ENCODE measurements at regions not wholly inside any gene's neighbourhood (a gene's known extent, or its start where the extent isn't known, plus 50 kb on each side); places are given as distances from the start of the nearest gene placed in this dataset.

DNA sequence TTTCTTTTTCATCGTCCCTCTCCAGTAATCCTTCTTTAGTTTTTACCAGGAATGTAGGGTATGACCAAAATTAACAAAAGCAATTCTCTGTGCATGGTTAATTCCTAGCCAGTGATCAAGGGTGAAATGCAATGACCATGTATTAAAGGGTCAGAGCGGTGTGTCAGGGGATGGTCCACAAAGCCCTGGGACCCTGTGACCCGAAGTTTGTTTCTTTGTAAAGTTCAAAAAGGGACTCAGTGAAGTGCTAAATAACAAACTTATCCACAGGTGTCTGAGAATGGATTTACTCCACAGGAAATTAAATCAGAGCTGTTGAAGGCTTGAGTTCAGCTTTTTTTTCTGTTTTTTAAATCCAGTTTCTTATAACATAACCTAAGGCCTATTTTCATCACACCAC is 375.7 kb downstream of the GJA1 start:
- H3K9me3 ChIP-seq: no peaks in the 10 kb centered on the region
- no peaks in the 10 kb centered on the region for H3K4me1 ChIP-seq (ENCODE audit: insufficient read depth)
- no peak for TF ChIP-seq POLR2A (IDR thresholded peaks at IDR 0.05)
- no peak for TF ChIP-seq EP300 (IDR thresholded peaks at IDR 0.05)
- TF ChIP-seq, protein P1, sequence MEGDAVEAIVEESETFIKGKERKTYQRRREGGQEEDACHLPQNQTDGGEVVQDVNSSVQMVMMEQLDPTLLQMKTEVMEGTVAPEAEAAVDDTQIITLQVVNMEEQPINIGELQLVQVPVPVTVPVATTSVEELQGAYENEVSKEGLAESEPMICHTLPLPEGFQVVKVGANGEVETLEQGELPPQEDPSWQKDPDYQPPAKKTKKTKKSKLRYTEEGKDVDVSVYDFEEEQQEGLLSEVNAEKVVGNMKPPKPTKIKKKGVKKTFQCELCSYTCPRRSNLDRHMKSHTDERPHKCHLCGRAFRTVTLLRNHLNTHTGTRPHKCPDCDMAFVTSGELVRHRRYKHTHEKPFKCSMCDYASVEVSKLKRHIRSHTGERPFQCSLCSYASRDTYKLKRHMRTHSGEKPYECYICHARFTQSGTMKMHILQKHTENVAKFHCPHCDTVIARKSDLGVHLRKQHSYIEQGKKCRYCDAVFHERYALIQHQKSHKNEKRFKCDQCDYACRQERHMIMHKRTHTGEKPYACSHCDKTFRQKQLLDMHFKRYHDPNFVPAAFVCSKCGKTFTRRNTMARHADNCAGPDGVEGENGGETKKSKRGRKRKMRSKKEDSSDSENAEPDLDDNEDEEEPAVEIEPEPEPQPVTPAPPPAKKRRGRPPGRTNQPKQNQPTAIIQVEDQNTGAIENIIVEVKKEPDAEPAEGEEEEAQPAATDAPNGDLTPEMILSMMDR (IDR thresholded peaks at IDR 0.05): no peak
- no peaks in the 10 kb centered on the region for H3K27me3 ChIP-seq
- intact Hi-C loops (cut with DNase I): no loop called here
- DNase-seq: no peak
- no peak overlapping the region for H3K27ac ChIP-seq
- H3K36me3 ChIP-seq: no peaks in the 10 kb centered on the region
- no peak overlapping the region for H3K4me3 ChIP-seq
- WGBS, 3 donors: 84 to 86% (median 85%) methylated on average over 3 of the region's 3 CpGs

DNA sequence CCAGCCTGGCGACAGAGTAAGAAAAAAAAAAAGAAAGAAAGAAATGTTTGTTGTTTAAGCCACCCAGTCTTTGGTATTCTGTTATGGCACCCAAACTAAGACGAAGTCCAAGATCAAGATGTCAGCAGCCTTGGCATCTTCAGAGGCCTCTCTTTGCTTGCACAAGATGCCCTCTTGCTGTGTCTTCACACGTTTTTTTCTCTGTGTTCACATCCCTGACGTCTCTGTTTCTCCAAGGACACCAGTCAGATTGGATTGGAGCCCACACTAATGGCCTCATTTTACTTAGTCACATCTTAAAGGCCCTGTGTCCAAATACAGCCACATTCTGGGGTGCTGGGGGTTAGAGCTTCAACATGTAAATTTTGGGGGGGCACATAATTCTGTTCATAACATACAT is 380.9 kb downstream of the GJA1 start:
- intact Hi-C loops (cut with DNase I): no loop called here
- no peak for DNase-seq
- Histone ChIP-seq H3K4me1 (ENCODE audit: insufficient read depth) (peaks cover 3% of the 10 kb centered on the region), H3K9me3 (no peaks in the 10 kb centered on the region), H3K4me3 (no peak overlapping the region), H3K27me3 (no peaks in the 10 kb centered on the region), H3K27ac (no peak overlapping the region), H3K36me3 (no peaks in the 10 kb centered on the region)
- 43 to 67% (median 54%) methylated on average over 4 of the region's 4 CpGs for WGBS, 3 donors
- no peak for TF ChIP-seq EP300 (IDR thresholded peaks at IDR 0.05)
- TF ChIP-seq POLR2A (IDR thresholded peaks at IDR 0.05): no peak
- TF ChIP-seq, protein P1 (IDR thresholded peaks at IDR 0.05): no peak

DNA sequence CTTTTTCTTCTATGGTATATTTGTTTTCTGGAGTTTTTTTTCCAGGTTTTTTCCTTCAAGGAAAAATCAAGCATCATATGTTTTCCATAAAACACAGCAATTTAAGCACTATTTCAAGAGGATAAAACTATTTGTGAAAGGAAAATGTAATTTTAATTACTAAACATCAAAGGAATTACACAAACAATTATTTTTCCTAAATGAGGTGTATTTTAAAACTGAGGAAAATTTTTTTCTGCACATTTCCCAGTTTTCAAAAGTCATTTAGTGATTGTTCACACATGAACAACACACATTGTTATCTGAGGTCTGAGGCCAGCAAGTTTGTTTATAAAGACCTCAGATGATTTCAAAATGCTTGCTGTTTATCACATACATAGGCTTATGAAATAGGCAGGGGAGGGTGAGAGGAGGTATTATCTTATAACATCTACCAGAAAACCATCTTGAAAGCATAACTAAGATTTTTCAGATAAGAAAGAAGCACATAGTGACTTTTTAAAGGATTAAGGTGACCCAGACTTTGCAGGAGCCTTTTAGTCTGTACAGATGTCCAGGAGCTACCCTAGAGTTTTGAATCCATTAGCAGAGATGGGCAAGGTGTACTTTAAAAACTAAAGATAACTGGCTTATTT is 381.6 kb downstream of the GJA1 start:
- Histone ChIP-seq H3K9me3 (no peaks in the 10 kb centered on the region), H3K27me3 (no peaks in the 10 kb centered on the region), H3K27ac (no peak overlapping the region), H3K4me3 (no peak overlapping the region), H3K36me3 (no peaks in the 10 kb centered on the region), H3K4me1 (ENCODE audit: insufficient read depth) (peaks cover 4% of the 10 kb centered on the region)
- TF ChIP-seq POLR2A (IDR thresholded peaks at IDR 0.05) (no peak), EP300 (IDR thresholded peaks at IDR 0.05) (no peak)
- TF ChIP-seq, protein P1 (IDR thresholded peaks at IDR 0.05): no peak
- DNase-seq: no peak
- intact Hi-C loops (cut with DNase I): no loop called here

DNA sequence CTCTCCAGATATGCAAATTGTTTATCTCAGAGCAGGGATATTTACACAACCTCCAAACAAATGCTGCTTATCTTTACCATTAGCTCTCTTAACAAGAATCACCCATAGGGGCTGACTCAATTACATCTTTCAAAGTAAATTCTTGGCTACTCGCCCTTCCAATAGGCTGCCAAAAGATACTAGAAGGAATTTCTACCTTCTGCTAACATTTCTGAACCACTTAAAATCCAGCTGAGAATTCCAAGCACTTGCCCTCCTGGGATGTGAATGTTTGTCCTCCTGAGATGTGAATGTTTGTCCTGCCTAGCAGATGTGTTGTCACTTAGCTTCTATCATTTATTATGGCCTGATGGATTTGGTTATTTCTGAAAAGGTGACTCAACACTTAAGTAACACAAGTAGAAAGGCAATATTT is 388.0 kb downstream of the GJA1 start:
- intact Hi-C loops (cut with DNase I): no loop called here
- H3K27ac ChIP-seq: no peak overlapping the region
- no peaks in the 10 kb centered on the region for H3K36me3 ChIP-seq
- H3K9me3 ChIP-seq: no peaks in the 10 kb centered on the region
- TF ChIP-seq POLR2A (IDR thresholded peaks at IDR 0.05): no peak
- TF ChIP-seq EP300 (IDR thresholded peaks at IDR 0.05): no peak
- TF ChIP-seq, protein P1 (IDR thresholded peaks at IDR 0.05): no peak
- peaks cover 8% of the 10 kb centered on the region for H3K4me1 ChIP-seq (ENCODE audit: insufficient read depth)
- H3K4me3 ChIP-seq: no peak overlapping the region
- 18 to 35% (median 24%) methylated on average over 1 of the region's 1 CpG for WGBS, 3 donors
- H3K27me3 ChIP-seq: no peaks in the 10 kb centered on the region
- no peak for DNase-seq

All from ovary (tissue), 7 donors.